Small intestine (tissue), 7 donors: ENCODE measurements at regions not wholly inside any gene's neighbourhood (a gene's known extent, or its start where the extent isn't known, plus 50 kb on each side); places are given as distances from the start of the nearest gene placed in this dataset.

ENCODE experiments used
- DNase-seq, 2 donors: peaks; one replicate each; pipeline versions ENCODE4 v3.0.0 to v3.0.0-alpha.2; 2013
- FAIRE-seq: peaks from 2 replicates; lab custom pipeline; 2012; peaks lifted over from hg19 to GRCh38; lab: Jason Lieb, UNC
- H3K27ac ChIP-seq, 3 donors: one replicate each; pipeline ENCODE4 v1.5.1; 2013; ENCODE audit warnings: low read length in 2 of 3, mild to moderate bottlenecking in 2 of 3, control low read depth in 1 of 3, inconsistent platforms in 1 of 3, low read depth in 1 of 3, moderate library complexity in 1 of 3
- H3K27me3 ChIP-seq, 3 donors: one replicate each; pipeline ENCODE4 v1.6.1; 2013; ENCODE audit warnings: low read length in 3 of 3, inconsistent platforms in 1 of 3; ENCODE audit not compliant: control insufficient read depth in 3 of 3, insufficient read depth in 3 of 3
- H3K36me3 ChIP-seq, 3 donors: one replicate each; pipeline ENCODE4 v1.6.1; 2013; ENCODE audit warnings: low read length in 3 of 3, inconsistent platforms in 1 of 3, low read depth in 1 of 3, mild to moderate bottlenecking in 1 of 3, moderate library complexity in 1 of 3; ENCODE audit not compliant: control insufficient read depth in 3 of 3, insufficient read depth in 2 of 3
- H3K4me1 ChIP-seq, 3 donors: one replicate each; pipeline ENCODE4 v1.6.1; 2013; ENCODE audit warnings: low read length in 2 of 3, inconsistent platforms in 1 of 3, low read depth in 1 of 3, mild to moderate bottlenecking in 1 of 3, moderate library complexity in 1 of 3; ENCODE audit not compliant: control insufficient read depth in 3 of 3, insufficient read depth in 2 of 3
- H3K4me3 ChIP-seq, 3 donors: one replicate each; pipeline ENCODE4 v1.5.1; 2013; ENCODE audit warnings: low read length in 3 of 3, control low read depth in 1 of 3, inconsistent platforms in 1 of 3, low read depth in 1 of 3, mild to moderate bottlenecking in 1 of 3, moderate library complexity in 1 of 3
- H3K9me3 ChIP-seq, 2 donors: one replicate each; pipeline ENCODE4 v1.6.1; 2013; ENCODE audit warnings: low read depth in 1 of 2, low read length in 1 of 2; ENCODE audit not compliant: control insufficient read depth in 2 of 2, insufficient read depth in 1 of 2
- WGBS, 3 donors: extraction: QIAGEN DNeasy Blood & Tissue Kit; methylation state at CpG; one replicate each; pipeline ENCODE4 v1.1.7; 2013; 5-methylcytosine and 5-hydroxymethylcytosine counted together
- donor health status: healthy with polysubstance abuse.
- donor health status: control.
- donor health status: control.
- donor health status: Bipolar disorder and iron deficiency.
- donor health status: healthy.

- no peak overlapping the region for H3K4me3 ChIP-seq
- no peak overlapping the region for H3K27ac ChIP-seq
- H3K4me1 ChIP-seq: no peaks in the 10 kb centered on the region
- FAIRE-seq (no peak), DNase-seq (no peak)
- no peaks in the 10 kb centered on the region for H3K27me3 ChIP-seq
- no peaks in the 10 kb centered on the region for H3K36me3 ChIP-seq
- peaks cover 0 to 10% of the 10 kb centered on the region in 2 donors for H3K9me3 ChIP-seq
- WGBS, 3 donors: 72 to 84% (median 83%) methylated on average over 3 of the region's 3 CpGs
Measured at GRCh38 chr10:81081887-81082620, 544.4 kb downstream of the SH2D4B start.

- Histone ChIP-seq H3K36me3 (no peaks in the 10 kb centered on the region), H3K4me1 (no peaks in the 10 kb centered on the region), H3K27me3 (no peaks in the 10 kb centered on the region), H3K27ac (no peak overlapping the region), H3K4me3 (no peak overlapping the region), H3K9me3 (peaks cover 0 to 10% of the 10 kb centered on the region in 2 donors)
- 56 to 74% (median 64%) methylated on average over 5 of the region's 5 CpGs for WGBS, 3 donors
- no peak for DNase-seq
- FAIRE-seq: no peak
Measured at GRCh38 chr10:81082621-81083376, 545.1 kb downstream of the SH2D4B start.

GRCh38 chr10:81093056-81093455 is 555.4 kb downstream of the SH2D4B start:
- no peaks in the 10 kb centered on the region for H3K36me3 ChIP-seq
- H3K9me3 ChIP-seq: peaks cover 0 to 1% of the 10 kb centered on the region in 2 donors
- H3K4me3 ChIP-seq: no peak overlapping the region
- DNase-seq (no peak), FAIRE-seq (no peak)
- no peaks in the 10 kb centered on the region for H3K4me1 ChIP-seq
- 88 to 92% (median 88%) methylated on average over 6 of the region's 6 CpGs for WGBS, 3 donors
- H3K27ac ChIP-seq: no peak overlapping the region
- no peaks in the 10 kb centered on the region for H3K27me3 ChIP-seq

- DNase-seq (no peak), FAIRE-seq (no peak)
- WGBS, 3 donors: 87 to 90% (median 87%) methylated on average over 2 of the region's 2 CpGs
- Histone ChIP-seq H3K4me3 (no peak overlapping the region), H3K9me3 (peaks cover 0 to 1% of the 10 kb centered on the region in 2 donors), H3K4me1 (no peaks in the 10 kb centered on the region), H3K27me3 (no peaks in the 10 kb centered on the region), H3K27ac (no peak overlapping the region), H3K36me3 (no peaks in the 10 kb centered on the region)
Measured at GRCh38 chr10:81095238-81095637, 557.5 kb downstream of the SH2D4B start.

GRCh38 chr10:81096558-81096957 is 558.9 kb downstream of the SH2D4B start:
- no peak overlapping the region for H3K4me3 ChIP-seq
- DNase-seq (no peak), FAIRE-seq (no peak)
- WGBS, 3 donors: 68 to 86% (median 83%) methylated on average over 1 of the region's 1 CpG
- H3K27ac ChIP-seq: no peak overlapping the region
- H3K27me3 ChIP-seq: no peaks in the 10 kb centered on the region
- no peaks in the 10 kb centered on the region for H3K36me3 ChIP-seq
- no peaks in the 10 kb centered on the region for H3K4me1 ChIP-seq
- H3K9me3 ChIP-seq: peaks cover 0 to 1% of the 10 kb centered on the region in 2 donors

GRCh38 chr10:81101062-81101461 is 563.4 kb downstream of the SH2D4B start:
- no peaks in the 10 kb centered on the region for H3K4me1 ChIP-seq
- no peaks in the 10 kb centered on the region for H3K27me3 ChIP-seq
- H3K4me3 ChIP-seq: no peak overlapping the region
- FAIRE-seq: no peak
- no peak for DNase-seq
- no peak overlapping the region for H3K27ac ChIP-seq
- no peaks in the 10 kb centered on the region for H3K9me3 ChIP-seq
- no peaks in the 10 kb centered on the region for H3K36me3 ChIP-seq

- H3K4me1 ChIP-seq: no peaks in the 10 kb centered on the region
- no peaks in the 10 kb centered on the region for H3K27me3 ChIP-seq
- no peak for FAIRE-seq
- no peak overlapping the region for H3K27ac ChIP-seq
- DNase-seq: no peak
- H3K9me3 ChIP-seq: no peaks in the 10 kb centered on the region
- 64 to 74% (median 71%) methylated on average over 3 of the region's 3 CpGs for WGBS, 3 donors
- H3K4me3 ChIP-seq: no peak overlapping the region
- H3K36me3 ChIP-seq: no peaks in the 10 kb centered on the region
Measured at GRCh38 chr10:81104494-81104893, 566.8 kb downstream of the SH2D4B start.

GRCh38 chr10:81108516-81109199 is 571.0 kb downstream of the SH2D4B start:
- Histone ChIP-seq H3K27me3 (no peaks in the 10 kb centered on the region), H3K36me3 (no peaks in the 10 kb centered on the region), H3K4me1 (no peaks in the 10 kb centered on the region), H3K4me3 (no peak overlapping the region), H3K9me3 (no peaks in the 10 kb centered on the region), H3K27ac (no peak overlapping the region)
- WGBS, 3 donors: 31 to 56% (median 36%) methylated on average over 3 of the region's 3 CpGs
- DNase-seq: peak in 1 of 2 donors; percentile 22
- no peak for FAIRE-seq
